ENCODE measurements at regions not wholly inside any gene's neighbourhood (a gene's known extent, or its start where the extent isn't known, plus 50 kb on each side); places are given as distances from the start of the nearest gene placed in this dataset.

DNA sequence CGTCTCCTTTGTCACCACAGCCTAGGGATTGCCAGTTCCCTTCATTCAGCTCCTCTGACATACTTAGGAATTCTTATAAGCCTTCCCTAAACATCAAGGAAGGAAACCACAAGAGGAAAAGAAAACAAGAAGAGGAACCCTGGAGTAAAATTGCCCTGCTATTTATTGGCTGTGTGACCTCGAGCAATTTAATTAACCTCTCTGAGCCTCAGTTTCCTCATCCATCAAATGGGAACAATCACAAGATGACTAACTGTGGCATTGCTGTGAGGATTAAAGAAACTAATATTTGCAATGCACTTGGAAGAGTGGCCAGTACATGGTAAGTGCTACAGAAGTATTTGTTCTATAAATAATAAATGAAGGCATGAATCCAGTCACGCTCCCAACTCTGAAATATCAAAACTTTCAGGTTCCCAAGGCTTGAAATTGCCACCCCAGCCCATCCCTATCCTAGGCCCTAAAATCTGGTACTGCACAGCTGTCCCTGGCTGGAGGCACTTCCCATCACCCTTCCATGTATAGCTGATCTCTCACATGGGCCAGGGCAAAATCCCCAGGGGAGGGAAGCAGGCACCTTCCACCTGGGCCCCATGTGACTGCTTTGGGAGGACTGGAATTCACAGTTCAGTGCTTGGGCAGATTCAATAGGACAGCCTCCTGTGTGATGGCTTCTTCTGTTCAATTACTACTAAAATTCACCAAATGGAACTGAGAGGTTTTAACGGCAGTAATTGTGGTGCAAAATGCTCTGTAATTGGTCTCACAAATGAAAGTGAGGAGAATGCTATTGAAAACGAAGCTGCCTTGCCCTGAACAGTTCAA is 78.0 kb upstream of the MAFB start:
- in situ Hi-C loops (cut with HindIII; ENCODE audit: low pct_ligation_motif_present, low pct_unique_long_range_greater_than_20kb, low sequenced_read_pairs), result no loop called here
- no peak for DNase-seq

DNA sequence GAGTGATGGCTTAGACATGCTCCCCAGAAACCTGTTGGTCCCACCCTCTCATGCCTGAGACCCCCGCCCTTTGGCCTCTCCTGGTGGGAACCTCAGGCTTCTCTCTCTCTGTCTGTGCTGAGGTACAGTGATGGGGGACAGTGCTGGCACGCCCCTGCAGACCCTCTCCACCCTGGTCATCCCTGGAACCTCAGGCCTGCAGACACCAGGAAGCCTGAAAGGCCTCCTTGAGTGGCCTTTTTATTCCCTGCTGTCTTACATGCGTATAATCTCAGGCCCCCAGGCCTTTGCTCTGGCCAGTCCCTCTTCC is 78.5 kb upstream of the MAFB start:
- in situ Hi-C loops (cut with HindIII; ENCODE audit: low pct_ligation_motif_present, low pct_unique_long_range_greater_than_20kb, low sequenced_read_pairs), result no loop called here
- DNase-seq, result no peak

GRCh38 chr20:40768105-40768504 is 79.1 kb upstream of the MAFB start:
- in situ Hi-C loops (cut with HindIII; ENCODE audit: low pct_ligation_motif_present, low pct_unique_long_range_greater_than_20kb, low sequenced_read_pairs), result no loop called here
- no peak for DNase-seq

DNA sequence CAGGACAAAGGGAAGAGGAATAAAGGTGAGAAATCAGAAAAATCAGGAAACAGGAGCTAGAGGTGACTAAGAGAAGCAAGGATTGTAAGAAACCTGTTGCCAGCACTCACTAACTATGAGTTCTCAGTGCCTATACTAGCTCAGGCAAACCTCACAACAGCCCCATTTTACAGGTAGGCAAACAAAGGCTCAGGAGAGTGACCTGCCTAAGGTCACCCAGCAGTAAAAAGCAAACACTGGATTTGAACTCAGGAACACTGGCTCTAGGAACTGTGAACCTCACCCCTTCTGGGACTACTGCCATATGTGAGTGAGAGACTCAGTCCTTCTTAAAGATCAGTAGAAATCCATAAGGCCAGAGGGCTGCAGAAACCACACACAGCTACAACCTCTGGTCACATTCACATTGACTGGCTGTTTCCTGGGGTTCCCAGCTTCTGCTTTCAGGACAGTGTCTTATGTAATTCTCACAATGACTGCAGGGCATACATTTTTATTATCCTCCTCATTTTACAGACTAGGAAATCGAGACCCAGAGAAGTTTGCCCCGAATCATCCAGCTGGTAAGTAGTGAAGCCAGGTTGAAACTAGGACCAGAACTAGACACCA is 80.7 kb upstream of the MAFB start:
- no peak for DNase-seq
- in situ Hi-C loops (cut with HindIII; ENCODE audit: low pct_ligation_motif_present, low pct_unique_long_range_greater_than_20kb, low sequenced_read_pairs), result no loop called here

DNA sequence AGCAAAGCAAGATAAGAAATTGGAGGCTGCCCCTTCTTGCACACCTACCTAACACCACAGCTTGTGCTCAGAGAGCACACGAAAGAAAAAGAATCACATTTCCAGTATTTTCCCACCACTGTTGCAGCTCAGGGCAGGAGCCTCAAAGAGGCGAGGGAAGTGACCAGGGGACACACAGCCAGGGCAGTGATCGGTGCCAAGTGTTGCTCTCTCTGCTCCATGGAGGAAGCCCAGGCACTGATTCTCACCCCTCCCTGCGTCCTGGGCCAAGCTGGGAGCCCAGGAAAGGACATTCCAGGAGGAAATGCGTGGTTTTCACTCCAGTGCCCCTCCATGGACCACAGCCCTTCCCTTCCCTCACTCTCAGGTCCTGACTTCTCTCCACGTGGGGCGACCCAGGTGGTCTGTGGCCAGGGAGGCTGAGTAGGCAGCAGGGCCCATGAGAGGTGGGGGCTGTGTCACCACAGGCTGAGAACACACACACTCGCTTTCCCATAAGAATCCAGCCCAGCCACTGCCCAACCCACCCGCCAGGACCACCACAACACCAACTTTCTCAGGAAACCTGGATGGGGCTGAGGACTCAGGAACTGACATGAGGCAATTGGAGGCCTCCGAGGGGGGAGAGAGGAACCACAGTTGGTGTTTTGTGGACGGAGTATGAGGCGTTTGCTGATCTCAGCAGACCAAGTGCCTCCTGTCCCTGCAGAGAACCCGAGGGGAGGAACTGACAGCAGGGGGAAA is 81.7 kb upstream of the MAFB start:
- in situ Hi-C loops (cut with HindIII; ENCODE audit: low pct_ligation_motif_present, low pct_unique_long_range_greater_than_20kb, low sequenced_read_pairs), result no loop called here
- no peak for DNase-seq

GRCh38 chr20:40771308-40771610 is 82.2 kb upstream of the MAFB start:
- in situ Hi-C loops (cut with HindIII; ENCODE audit: low pct_ligation_motif_present, low pct_unique_long_range_greater_than_20kb, low sequenced_read_pairs), result no loop called here
- DNase-seq, result no peak

- no peak for DNase-seq
- in situ Hi-C loops (cut with HindIII; ENCODE audit: low pct_ligation_motif_present, low pct_unique_long_range_greater_than_20kb, low sequenced_read_pairs), result no loop called here
Measured at GRCh38 chr20:40771848-40772511, 82.9 kb upstream of the MAFB start.

DNA sequence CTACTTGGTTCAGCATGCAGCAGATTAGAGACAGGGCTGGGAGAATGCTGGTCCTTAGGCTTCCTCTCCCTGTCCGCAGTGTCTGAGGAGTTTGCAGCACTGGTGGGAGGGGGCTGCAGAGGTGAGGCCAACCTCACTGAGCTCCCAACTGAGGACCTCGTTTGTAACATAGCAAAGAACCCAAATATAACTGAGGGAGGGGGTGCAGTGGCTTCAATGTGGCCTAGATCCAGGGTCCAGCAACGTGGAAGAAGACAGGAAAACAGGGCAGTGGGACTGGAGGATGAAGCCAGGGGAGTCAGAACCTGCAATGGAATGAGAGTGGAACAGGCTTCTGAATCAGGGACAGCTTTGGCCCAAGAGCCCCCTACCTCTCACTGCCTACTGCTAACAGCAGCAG is 84.3 kb upstream of the MAFB start:
- in situ Hi-C loops (cut with HindIII; ENCODE audit: low pct_ligation_motif_present, low pct_unique_long_range_greater_than_20kb, low sequenced_read_pairs), result no loop called here
- DNase-seq, result no peak

DNA sequence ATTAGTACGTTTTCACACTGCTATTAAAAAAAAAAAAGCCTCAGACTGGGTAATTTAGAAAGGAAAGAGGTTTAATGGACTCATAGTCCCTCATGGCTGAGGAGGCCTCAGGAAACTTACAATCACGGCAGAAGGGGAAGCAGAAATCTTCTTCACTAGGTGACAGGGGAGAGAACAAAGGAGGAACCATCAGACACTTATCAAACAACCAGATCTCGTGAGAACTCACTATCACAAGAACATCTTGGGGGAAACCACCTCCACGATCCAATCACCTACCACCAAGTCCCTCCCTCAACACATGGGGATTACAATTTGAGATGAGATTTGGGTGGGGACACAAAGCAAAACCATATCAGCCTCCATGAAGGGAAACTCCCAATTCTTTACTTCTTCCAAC is 85.2 kb upstream of the MAFB start:
- DNase-seq, result no peak
- in situ Hi-C loops (cut with HindIII; ENCODE audit: low pct_ligation_motif_present, low pct_unique_long_range_greater_than_20kb, low sequenced_read_pairs), result no loop called here

DNA sequence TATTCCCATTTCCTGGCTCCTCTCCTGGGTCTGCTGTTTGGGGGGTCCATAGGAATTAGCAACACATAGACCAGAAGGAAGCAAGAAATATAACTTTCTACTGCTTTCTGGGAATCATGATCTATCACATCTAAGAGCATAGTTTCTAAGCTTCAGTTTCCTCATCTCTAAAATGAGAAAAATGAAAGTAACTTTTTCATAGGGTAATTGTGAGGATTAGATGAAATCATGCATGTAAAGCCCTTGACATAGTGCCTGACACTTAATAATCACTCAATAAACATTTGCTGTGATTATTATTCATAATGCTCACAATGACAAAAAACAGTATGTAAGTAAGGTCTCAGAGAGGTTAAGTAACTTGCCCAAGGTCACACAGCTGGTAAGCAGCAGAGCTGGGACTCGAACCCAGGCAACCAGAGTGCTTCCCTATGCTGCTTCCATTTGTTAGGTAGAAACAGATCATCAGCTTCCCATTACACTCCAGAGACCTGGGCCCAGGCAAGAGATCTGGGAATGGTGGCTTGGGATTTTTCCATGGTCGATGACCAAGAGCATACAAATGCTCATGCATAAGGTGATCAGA is 86.6 kb upstream of the MAFB start:
- DNase-seq, result no peak
- in situ Hi-C loops (cut with HindIII; ENCODE audit: low pct_ligation_motif_present, low pct_unique_long_range_greater_than_20kb, low sequenced_read_pairs), result no loop called here

- in situ Hi-C loops (cut with HindIII; ENCODE audit: low pct_ligation_motif_present, low pct_unique_long_range_greater_than_20kb, low sequenced_read_pairs), result no loop called here
- DNase-seq, result no peak
Measured at GRCh38 chr20:40776466-40777457, 87.7 kb upstream of the MAFB start.

DNA sequence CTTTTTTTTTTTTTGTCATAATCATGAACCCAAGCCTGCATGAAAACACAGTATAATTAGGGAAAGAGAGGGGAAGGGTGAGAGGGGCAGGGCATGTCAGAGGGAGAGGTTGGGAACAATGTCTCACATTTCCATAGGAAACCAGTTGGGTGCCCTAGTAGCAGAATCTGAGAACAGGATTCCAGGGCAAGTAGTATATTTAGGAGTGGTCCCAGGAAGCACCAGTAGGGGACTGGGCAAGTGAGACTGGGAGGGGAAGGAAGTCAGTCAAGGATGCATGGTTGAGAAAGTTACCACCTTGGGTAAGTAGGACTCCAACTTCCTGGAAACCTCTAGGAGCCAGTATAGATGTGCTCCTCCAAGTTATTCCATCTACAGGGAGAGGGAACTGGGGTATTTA is 88.6 kb upstream of the MAFB start:
- in situ Hi-C loops (cut with HindIII; ENCODE audit: low pct_ligation_motif_present, low pct_unique_long_range_greater_than_20kb, low sequenced_read_pairs), result no loop called here
- no peak for DNase-seq

DNA sequence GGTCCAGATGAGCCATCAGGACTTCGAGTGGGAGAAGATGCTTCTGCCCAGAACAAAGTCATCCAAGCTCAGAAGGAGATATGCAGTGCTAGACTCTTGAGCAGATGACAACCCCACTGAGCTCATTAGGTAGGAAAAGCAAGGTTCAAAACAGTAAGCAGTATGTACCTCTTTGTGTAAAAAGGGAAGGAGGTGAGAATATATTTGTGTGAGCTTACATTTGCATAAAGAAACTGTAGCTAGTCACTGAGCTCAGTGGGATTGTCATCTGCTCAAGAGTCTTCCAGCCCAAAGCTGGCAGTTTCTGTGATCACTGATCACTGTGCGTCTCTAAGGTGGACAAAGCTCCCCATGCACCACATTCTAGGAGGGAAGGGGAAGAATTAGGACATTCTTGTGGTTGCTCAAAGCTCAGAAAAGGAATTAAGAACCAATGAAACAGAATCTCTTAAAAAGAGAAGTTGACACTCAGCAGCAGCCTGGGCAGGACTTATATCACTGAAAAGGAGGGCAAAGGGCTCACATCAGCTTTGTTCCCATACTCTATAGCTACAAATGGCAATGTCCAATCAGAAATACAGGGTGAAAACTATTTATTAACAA is 90.0 kb upstream of the MAFB start:
- DNase-seq, result no peak
- in situ Hi-C loops (cut with HindIII; ENCODE audit: low pct_ligation_motif_present, low pct_unique_long_range_greater_than_20kb, low sequenced_read_pairs), result no loop called here

DNA sequence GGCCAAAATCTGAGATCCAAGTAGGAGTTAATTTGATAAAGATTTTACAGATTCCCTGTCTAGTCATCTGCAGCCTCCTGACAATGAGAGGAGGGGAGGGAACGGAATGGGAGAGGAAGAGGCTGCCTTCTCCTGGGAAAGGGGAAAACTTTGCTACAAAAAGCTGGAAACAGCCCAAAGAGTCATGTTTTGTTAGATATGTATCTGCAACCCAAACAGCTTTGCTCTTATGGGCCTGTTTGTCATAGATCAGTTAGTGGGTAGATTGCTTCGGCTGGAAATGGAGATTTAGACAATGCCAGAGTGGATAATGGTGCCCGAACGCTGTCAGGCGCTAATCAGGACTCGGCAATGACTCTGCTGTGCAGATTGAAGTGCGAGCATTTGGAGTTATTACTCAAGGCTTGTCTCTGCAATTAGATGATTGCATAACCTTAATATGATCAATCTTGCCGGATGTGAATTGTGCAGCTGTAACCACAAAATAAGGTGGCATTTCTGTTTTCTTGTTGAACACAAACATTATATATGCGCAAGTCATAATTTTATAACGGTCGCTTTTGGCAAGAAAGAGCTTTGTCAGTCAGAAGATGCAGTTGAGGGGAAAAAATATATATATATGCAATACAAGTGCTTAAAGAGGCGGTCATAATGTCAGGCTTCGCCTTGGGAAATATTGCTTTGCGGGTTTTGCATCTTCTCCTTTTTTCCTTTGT is 92.4 kb upstream of the MAFB start:
- no peak for DNase-seq
- in situ Hi-C loops (cut with HindIII; ENCODE audit: low pct_ligation_motif_present, low pct_unique_long_range_greater_than_20kb, low sequenced_read_pairs), result no loop called here

DNA sequence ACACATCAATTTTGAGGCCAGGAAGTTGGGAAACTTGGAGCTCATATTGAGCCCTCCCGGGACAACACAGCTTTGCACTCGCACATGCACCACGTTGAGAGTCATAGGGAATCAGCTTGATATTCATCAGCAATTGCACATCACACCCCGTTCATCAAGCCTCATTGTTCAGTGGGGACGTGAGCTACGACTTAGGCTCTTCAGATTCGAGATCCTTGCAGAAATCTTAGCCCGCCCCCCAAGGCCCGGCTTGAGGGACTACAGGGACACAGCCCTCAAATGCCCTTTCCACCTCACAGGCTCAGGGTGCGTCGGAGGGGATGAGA is 93.0 kb upstream of the MAFB start:
- DNase-seq, result no peak
- in situ Hi-C loops (cut with HindIII; ENCODE audit: low pct_ligation_motif_present, low pct_unique_long_range_greater_than_20kb, low sequenced_read_pairs), result no loop called here

DNA sequence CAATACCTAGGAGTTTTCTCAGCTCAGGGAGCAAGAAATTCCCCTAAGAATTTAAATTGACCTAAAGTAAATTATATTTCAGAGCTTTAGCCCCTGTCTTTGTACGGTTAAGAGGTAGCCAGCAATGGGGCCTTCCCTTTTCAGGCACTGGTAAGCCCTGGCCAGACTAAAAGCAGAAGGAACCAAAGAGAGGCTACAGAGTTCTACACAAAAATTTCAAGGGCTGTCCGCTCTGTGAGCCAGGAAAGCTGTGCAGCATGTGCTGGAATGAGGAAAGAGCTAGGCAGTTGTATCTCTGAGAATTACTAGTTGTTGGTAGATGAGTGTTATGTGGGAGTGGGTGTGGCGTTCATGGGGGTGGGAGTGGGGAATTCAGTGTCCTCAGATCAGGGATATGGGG is 96.3 kb upstream of the MAFB start:
- in situ Hi-C loops (cut with HindIII; ENCODE audit: low pct_ligation_motif_present, low pct_unique_long_range_greater_than_20kb, low sequenced_read_pairs), result no loop called here
- DNase-seq, result no peak

GRCh38 chr20:40786336-40786735 is 97.3 kb upstream of the MAFB start:
- DNase-seq, result no peak
- in situ Hi-C loops (cut with HindIII; ENCODE audit: low pct_ligation_motif_present, low pct_unique_long_range_greater_than_20kb, low sequenced_read_pairs), result no loop called here
